Tibial nerve (tissue), 4 donors: ENCODE measurements at regions not wholly inside any gene's neighbourhood (a gene's known extent, or its start where the extent isn't known, plus 50 kb on each side); places are given as distances from the start of the nearest gene placed in this dataset.
A peak's percentile ranks its signal among the peaks of the same experiment; 100 is the strongest.

Source experiments
- DNase-seq, 2 donors: peaks; one replicate each; pipeline ENCODE4 v3.0.0-alpha.2; 2019; ENCODE audit warnings: low spot score in 2 of 2
- H3K27ac ChIP-seq, 4 donors: fragments of 200-600 bp; sonication (generic) in 3 of 4; one replicate each; pipeline ENCODE4 v1.5.1; 2017 to 2019; ENCODE audit warnings: mild to moderate bottlenecking in 1 of 4
- H3K27me3 ChIP-seq, 2 donors: fragments of 200-600 bp; sonication (generic) in 1 of 2; one replicate each; pipeline versions ENCODE4 v1.5.1 to v1.6.0; 2017 to 2019
- H3K36me3 ChIP-seq, 3 donors: fragments of 200-600 bp; sonication (generic); one replicate each; pipeline ENCODE4 v1.5.1; 2018 to 2019
- H3K4me1 ChIP-seq, 4 donors: fragments of 200-600 bp; sonication (generic) in 3 of 4; one replicate each; pipeline ENCODE4 v1.5.1; 2017 to 2019
- H3K4me3 ChIP-seq, 4 donors: fragments of 200-600 bp; sonication (generic) in 3 of 4; one replicate each; pipeline ENCODE4 v1.5.1; 2017 to 2019; ENCODE audit warnings: mild to moderate bottlenecking in 1 of 4, moderate library complexity in 1 of 4
- H3K9me3 ChIP-seq, 4 donors: fragments of 200-600 bp; sonication (generic) in 3 of 4; one replicate each; pipeline ENCODE4 v1.5.1; 2017 to 2019
- CTCF ChIP-seq, 5 experiments: fragments of 200-600 bp in 3 of 5; fragments of 450-650 bp in 2 of 5; sonication (generic) in 3 of 5; IDR thresholded peaks; one replicate each; pipeline ENCODE4 v1.5.1; 2016 to 2019; ENCODE audit warnings: antibody characterized with exemption in 5 of 5, mild to moderate bottlenecking in 3 of 5, moderate library complexity in 2 of 5
- EP300 ChIP-seq, 2 donors: sonication (generic); formaldehyde crosslinking; IDR thresholded peaks; one replicate each; pipeline ENCODE4 v1.6.1; 2017; ENCODE audit warnings: antibody characterized with exemption in 2 of 2, mild to moderate bottlenecking in 1 of 2
- POLR2A ChIP-seq, 2 donors: fragments of 450-650 bp; IDR thresholded peaks; one replicate each; pipeline ENCODE4 v1.6.1; 2017; ENCODE audit warnings: antibody characterized with exemption in 2 of 2, mild to moderate bottlenecking in 2 of 2, moderate library complexity in 2 of 2
- WGBS, 2 donors: methylation state at CpG; one replicate each; pipeline ENCODE4 v1.1.5; 2018; 5-methylcytosine and 5-hydroxymethylcytosine counted together

DNA sequence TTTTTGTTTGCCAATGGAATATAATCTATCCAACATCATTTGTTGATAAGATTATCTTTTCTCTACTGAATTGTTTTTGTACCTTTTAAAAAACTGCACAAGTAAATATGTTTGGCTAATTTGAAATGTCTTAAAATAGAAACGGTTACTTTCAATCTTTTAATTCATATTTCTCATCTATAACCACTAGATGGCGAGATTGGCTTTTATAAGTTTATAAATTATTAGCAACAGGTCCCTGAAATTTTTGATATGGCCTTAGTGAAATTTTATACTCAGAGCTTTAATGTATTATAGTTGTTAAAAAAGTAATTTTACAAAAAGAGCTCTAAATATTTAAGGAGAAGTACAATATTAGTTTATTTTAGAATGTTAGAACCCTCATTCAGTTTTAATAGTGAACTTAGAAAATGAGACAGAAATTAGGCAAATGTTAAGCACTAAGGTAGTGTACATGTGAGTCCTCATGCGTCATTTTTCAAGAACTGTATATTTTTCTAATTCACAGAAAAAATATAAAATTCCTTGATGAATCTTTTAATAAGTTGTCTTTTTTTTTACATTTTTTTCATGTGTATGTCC is 592.5 kb downstream of the ARL4A start:
- Histone ChIP-seq H3K27me3 (no peaks in the 10 kb centered on the region), H3K9me3 (no peaks in the 10 kb centered on the region), H3K4me1 (no peaks in the 10 kb centered on the region), H3K27ac (no peak overlapping the region), H3K4me3 (no peak overlapping the region), H3K36me3 (no peaks in the 10 kb centered on the region)
- no peak for DNase-seq
- 29 to 31% methylated on average over 3 of the region's 3 CpGs for WGBS, 2 donors
- TF ChIP-seq POLR2A (IDR thresholded peaks at IDR 0.05) (no peak), CTCF (IDR thresholded peaks at IDR 0.05) (peak in 4 of 5 experiments; percentile 33 to 52 (median 44))

DNA sequence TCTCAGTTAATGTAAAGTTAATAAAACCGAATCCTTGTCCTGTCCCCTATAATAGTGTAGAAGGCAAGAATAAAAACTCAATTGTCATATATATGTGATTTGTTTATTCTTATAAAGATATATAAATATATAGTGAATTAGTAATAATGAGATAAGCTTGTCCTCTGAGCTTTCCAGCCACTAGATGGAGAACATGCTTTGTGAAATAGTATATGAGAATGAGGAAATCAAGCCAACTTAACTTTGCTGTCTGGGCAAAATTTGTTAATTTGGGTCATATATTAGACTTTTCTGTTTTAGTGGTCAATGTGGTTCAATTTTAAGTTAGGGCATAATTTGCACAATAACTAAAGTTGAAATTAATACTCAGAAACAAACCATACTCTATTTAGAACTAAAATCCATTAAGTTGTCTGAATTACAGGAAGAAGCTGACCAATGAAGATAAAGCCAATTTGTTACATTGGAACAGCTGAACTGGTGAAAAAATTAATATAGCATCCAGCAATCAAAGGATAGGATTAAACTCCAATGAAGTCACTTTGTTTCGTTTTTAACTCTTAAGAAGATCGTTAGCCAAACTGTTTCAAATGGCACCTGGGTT is 595.0 kb downstream of the ARL4A start:
- no peak for DNase-seq
- TF ChIP-seq CTCF (IDR thresholded peaks at IDR 0.05) (peak in 1 of 5 experiments; percentile 16), POLR2A (IDR thresholded peaks at IDR 0.05) (no peak)
- Histone ChIP-seq H3K4me1 (peaks cover 0 to 2% (median 0%) of the 10 kb centered on the region in 4 donors), H3K36me3 (no peaks in the 10 kb centered on the region), H3K4me3 (no peak overlapping the region), H3K27ac (no peak overlapping the region), H3K9me3 (no peaks in the 10 kb centered on the region), H3K27me3 (no peaks in the 10 kb centered on the region)
- WGBS, 2 donors: 59 to 78% methylated on average over 3 of the region's 3 CpGs

GRCh38 chr7:13286916-13287315 is 599.5 kb downstream of the ARL4A start:
- 36 to 40% methylated on average over 4 of the region's 4 CpGs for WGBS, 2 donors
- Histone ChIP-seq H3K9me3 (no peaks in the 10 kb centered on the region), H3K4me3 (no peak overlapping the region), H3K4me1 (peaks cover 0 to 2% (median 0%) of the 10 kb centered on the region in 4 donors), H3K27ac (no peak overlapping the region), H3K36me3 (no peaks in the 10 kb centered on the region), H3K27me3 (no peaks in the 10 kb centered on the region)
- no peak for DNase-seq
- TF ChIP-seq CTCF (IDR thresholded peaks at IDR 0.05): no peak
- no peak for TF ChIP-seq EP300 (IDR thresholded peaks at IDR 0.05)
- TF ChIP-seq POLR2A (IDR thresholded peaks at IDR 0.05): no peak

GRCh38 chr7:13288516-13288915 is 601.1 kb downstream of the ARL4A start:
- Histone ChIP-seq H3K27me3 (no peaks in the 10 kb centered on the region), H3K4me3 (no peak overlapping the region), H3K4me1 (peaks cover 0 to 2% (median 0%) of the 10 kb centered on the region in 4 donors), H3K36me3 (no peaks in the 10 kb centered on the region), H3K27ac (no peak overlapping the region), H3K9me3 (no peaks in the 10 kb centered on the region)
- TF ChIP-seq EP300 (IDR thresholded peaks at IDR 0.05) (no peak), POLR2A (IDR thresholded peaks at IDR 0.05) (no peak), CTCF (IDR thresholded peaks at IDR 0.05) (no peak)
- no peak for DNase-seq

DNA sequence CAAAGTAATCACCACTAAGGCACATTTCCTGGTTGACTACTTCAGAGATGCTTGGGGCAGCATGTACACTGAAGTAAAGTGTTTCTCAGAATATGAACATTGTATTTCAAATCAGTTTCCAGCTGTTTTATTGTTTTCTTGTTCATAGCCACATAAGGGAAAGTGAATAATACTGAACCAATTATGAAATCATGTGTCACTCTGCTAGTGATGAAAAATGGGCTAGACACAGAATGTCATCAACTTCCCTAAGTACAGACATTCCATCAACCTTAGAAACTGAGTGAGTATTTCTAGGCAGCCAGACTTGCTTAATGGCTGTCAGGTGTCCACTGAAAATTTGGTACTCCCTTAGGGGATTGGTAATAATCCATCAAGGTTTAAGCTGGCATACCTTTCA is 603.5 kb downstream of the ARL4A start:
- Histone ChIP-seq H3K9me3 (no peaks in the 10 kb centered on the region), H3K27ac (no peak overlapping the region), H3K36me3 (no peaks in the 10 kb centered on the region), H3K4me3 (no peak overlapping the region), H3K4me1 (peaks cover 0 to 2% (median 0%) of the 10 kb centered on the region in 4 donors), H3K27me3 (no peaks in the 10 kb centered on the region)
- no peak for TF ChIP-seq CTCF (IDR thresholded peaks at IDR 0.05)
- no peak for TF ChIP-seq EP300 (IDR thresholded peaks at IDR 0.05)
- no peak for TF ChIP-seq POLR2A (IDR thresholded peaks at IDR 0.05)
- no peak for DNase-seq
